WTC11 (cell line): ENCODE measurements at regions not wholly inside any gene's neighbourhood (a gene's known extent, or its start where the extent isn't known, plus 50 kb on each side); places are given as distances from the start of the nearest gene placed in this dataset.

Experiments used
- ATAC-seq: fragments of 200-7000 bp; cut with Tn5 transposase; 2 replicates; pipeline ENCODE4 v1.10.0; 2021; ENCODE audit warnings: mild to moderate bottlenecking, moderate library complexity
- CTCF ChIA-PET: fragments of 300-600 bp; sonication (Branson Sonifier 250); formaldehyde crosslinking; loops from one replicate; lab custom pipeline; 2021; ENCODE audit warnings: antibody characterized with exemption; lab: Charles Lee
- POLR2A ChIA-PET: fragments of 350-600 bp; sonication (Branson Sonifier 250); formaldehyde crosslinking; loops from one replicate; lab custom pipeline; 2021; ENCODE audit warnings: antibody characterized with exemption; lab: Charles Lee
- DNase-seq: peaks from one replicate; pipeline ENCODE4 v3.0.0; 2021; ENCODE audit warnings: low spot score
- H3K27ac Mint-ChIP-seq: 2 replicates; pipeline ENCODE4 v1.8.0; 2021; ENCODE audit warnings: mixed read lengths
- H3K27me3 Mint-ChIP-seq: 2 replicates; pipeline ENCODE4 v1.8.0; 2021; ENCODE audit warnings: low read depth, mild to moderate bottlenecking, moderate library complexity, mixed read lengths
- H3K36me3 Mint-ChIP-seq: 2 replicates; pipeline ENCODE4 v1.8.0; 2021; ENCODE audit warnings: mixed read lengths
- H3K4me1 Mint-ChIP-seq: 2 replicates; pipeline ENCODE4 v1.8.0; 2022; ENCODE audit warnings: mixed read lengths
- H3K4me3 Mint-ChIP-seq: 2 replicates; pipeline ENCODE4 v1.8.0; 2021; ENCODE audit warnings: mild to moderate bottlenecking, moderate library complexity, mixed read lengths
- H3K9me3 Mint-ChIP-seq: 2 replicates; pipeline ENCODE4 v1.8.0; 2021; ENCODE audit warnings: mixed read lengths
- CREM ChIP-seq: sonication (generic); formaldehyde crosslinking; IDR thresholded peaks from 2 replicates; pipeline ENCODE4 v1.8.1; 2022; ENCODE audit warnings: mild to moderate bottlenecking, missing genetic modification reagents, moderate library complexity
- EMX1 ChIP-seq: fragments of 250-450 bp; sonication (Bioruptor Pico); IDR thresholded peaks from 2 replicates; pipeline ENCODE4 v1.8.0; 2021; ENCODE audit warnings: mild to moderate bottlenecking
- FOXK1 ChIP-seq: sonication (generic); formaldehyde crosslinking; IDR thresholded peaks from 2 replicates; pipeline ENCODE4 v1.8.0; 2022; ENCODE audit warnings: mild to moderate bottlenecking, moderate library complexity, missing genetic modification reagents
- FOXP1 ChIP-seq: sonication (generic); formaldehyde crosslinking; IDR thresholded peaks from 2 replicates; pipeline ENCODE4 v1.8.0; 2022; ENCODE audit warnings: missing genetic modification reagents, mild to moderate bottlenecking, moderate library complexity, borderline replicate concordance
- GRHL2 ChIP-seq: fragments of 250-450 bp; sonication (Bioruptor Pico); IDR thresholded peaks from 2 replicates; pipeline ENCODE4 v1.8.0; 2022; ENCODE audit warnings: mild to moderate bottlenecking, moderate library complexity; ENCODE audit not compliant: insufficient replicate concordance, severe bottlenecking
- GTF2I ChIP-seq: fragments of 250-450 bp; sonication (Bioruptor Pico); conservative IDR thresholded peaks from 2 replicates; pipeline ENCODE4 v1.4.0; 2021; ENCODE audit warnings: mild to moderate bottlenecking
- MYBL2 ChIP-seq: sonication (generic); formaldehyde crosslinking; IDR thresholded peaks from 2 replicates; pipeline ENCODE4 v1.8.1; 2023; ENCODE audit warnings: mild to moderate bottlenecking, moderate library complexity, missing genetic modification reagents
- NR1H2 ChIP-seq: sonication (generic); formaldehyde crosslinking; IDR thresholded peaks from 2 replicates; pipeline ENCODE4 v1.9.0; 2021; ENCODE audit warnings: mild to moderate bottlenecking, moderate library complexity, missing genetic modification reagents
- NR2C2 ChIP-seq: sonication (generic); formaldehyde crosslinking; IDR thresholded peaks from 2 replicates; pipeline ENCODE4 v1.8.0; 2022; ENCODE audit warnings: mild to moderate bottlenecking, missing genetic modification reagents
- OVOL2 ChIP-seq: fragments of 250-450 bp; sonication (Bioruptor Pico); IDR thresholded peaks from 2 replicates; pipeline ENCODE4 v1.9.0; 2021; ENCODE audit warnings: mild to moderate bottlenecking, borderline replicate concordance
- RELA ChIP-seq: sonication (generic); formaldehyde crosslinking; IDR thresholded peaks from 2 replicates; pipeline ENCODE4 v1.8.1; 2022; ENCODE audit warnings: missing genetic modification reagents, mild to moderate bottlenecking, borderline replicate concordance
- SP1 ChIP-seq: sonication (generic); formaldehyde crosslinking; conservative IDR thresholded peaks from 2 replicates; pipeline ENCODE4 v1.8.1; 2022; ENCODE audit warnings: missing genetic modification reagents
- TEAD1 ChIP-seq: sonication (generic); formaldehyde crosslinking; IDR thresholded peaks from 2 replicates; pipeline ENCODE4 v1.8.0; 2022; ENCODE audit warnings: mild to moderate bottlenecking, missing genetic modification reagents
- ZNF423 ChIP-seq: fragments of 250-450 bp; sonication (Bioruptor Pico); IDR thresholded peaks from 2 replicates; pipeline ENCODE4 v2.1.2; 2022; ENCODE audit warnings: mild to moderate bottlenecking, moderate library complexity
- TF ChIP-seq, protein P1 (sequence below): sonication (generic); formaldehyde crosslinking; IDR thresholded peaks from 2 replicates; pipeline ENCODE4 v1.8.0; 2022; ENCODE audit warnings: missing genetic modification reagents
- TF ChIP-seq, protein P2 (sequence below): sonication (generic); formaldehyde crosslinking; IDR thresholded peaks from 2 replicates; pipeline ENCODE4 v1.8.1; 2022; ENCODE audit warnings: mild to moderate bottlenecking, moderate library complexity, missing genetic modification reagents
- TF ChIP-seq, protein P3 (sequence below): sonication (generic); formaldehyde crosslinking; IDR thresholded peaks from 2 replicates; pipeline ENCODE4 v1.8.1; 2023; ENCODE audit warnings: mild to moderate bottlenecking, moderate library complexity, missing genetic modification reagents
- TF ChIP-seq, protein P4 (sequence below): sonication (generic); formaldehyde crosslinking; IDR thresholded peaks from 2 replicates; pipeline ENCODE4 v1.8.1; 2022; ENCODE audit warnings: mild to moderate bottlenecking, missing genetic modification reagents, moderate library complexity, borderline replicate concordance
- TF ChIP-seq, protein P5 (sequence below): sonication (generic); formaldehyde crosslinking; IDR thresholded peaks from 2 replicates; pipeline ENCODE4 v1.8.1; 2023; ENCODE audit warnings: mild to moderate bottlenecking, missing genetic modification reagents, moderate library complexity
- TF ChIP-seq, protein P6 (sequence below): sonication (generic); formaldehyde crosslinking; IDR thresholded peaks from 2 replicates; pipeline ENCODE4 v1.8.0; 2023; ENCODE audit warnings: missing genetic modification reagents

DNA sequence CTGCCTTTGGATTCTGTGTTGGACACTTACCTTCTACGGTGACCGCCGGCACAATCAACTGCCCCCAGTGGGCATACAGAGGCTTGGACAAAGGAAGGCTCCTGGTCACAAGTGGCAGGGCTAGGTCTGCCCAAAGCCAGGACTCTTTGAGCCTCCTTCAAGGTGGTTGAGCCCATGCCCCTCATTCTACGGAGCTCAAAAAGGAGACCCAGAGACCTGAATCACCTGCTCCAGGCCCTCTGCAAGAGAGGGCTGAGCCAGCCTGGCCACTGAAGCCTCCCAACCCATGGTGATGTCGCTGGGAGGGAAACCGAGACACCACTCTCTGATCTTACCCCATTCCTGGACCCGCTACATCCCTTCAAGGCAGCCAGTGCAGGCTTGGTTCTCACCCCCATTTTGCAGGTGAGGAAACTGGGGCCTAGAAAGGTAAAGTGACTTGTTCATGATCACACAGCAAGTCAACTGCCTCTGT is 87.9 kb downstream of the INHBB start:
- CTCF ChIA-PET: interaction anchor here (1.0 to 1.6 kb wide), 3 partner anchors 32 to 89 kb away, joined by 3 to 8 read pairs (median 7); no protein-coding TSS in a partner anchor
- Mint-ChIP-seq H3K27ac (no peak overlapping the region), H3K36me3 (no peaks in the 10 kb centered on the region), H3K9me3 (no peaks in the 10 kb centered on the region), H3K4me3 (no peak overlapping the region), H3K4me1 (peaks cover 44% of the 10 kb centered on the region), H3K27me3 (peaks cover 51% of the 10 kb centered on the region)
- no peak for ATAC-seq
- no peak for DNase-seq
- no peak for TF ChIP-seq MYBL2 (CRISPR knock-in tag)
- TF ChIP-seq SP1 (CRISPR knock-in tag): no peak
- TF ChIP-seq OVOL2 (CRISPR knock-in tag): no peak
- TF ChIP-seq RELA (CRISPR knock-in tag): no peak
- TF ChIP-seq GRHL2 (CRISPR knock-in tag): no peak
- POLR2A ChIA-PET: no interaction called here

DNA sequence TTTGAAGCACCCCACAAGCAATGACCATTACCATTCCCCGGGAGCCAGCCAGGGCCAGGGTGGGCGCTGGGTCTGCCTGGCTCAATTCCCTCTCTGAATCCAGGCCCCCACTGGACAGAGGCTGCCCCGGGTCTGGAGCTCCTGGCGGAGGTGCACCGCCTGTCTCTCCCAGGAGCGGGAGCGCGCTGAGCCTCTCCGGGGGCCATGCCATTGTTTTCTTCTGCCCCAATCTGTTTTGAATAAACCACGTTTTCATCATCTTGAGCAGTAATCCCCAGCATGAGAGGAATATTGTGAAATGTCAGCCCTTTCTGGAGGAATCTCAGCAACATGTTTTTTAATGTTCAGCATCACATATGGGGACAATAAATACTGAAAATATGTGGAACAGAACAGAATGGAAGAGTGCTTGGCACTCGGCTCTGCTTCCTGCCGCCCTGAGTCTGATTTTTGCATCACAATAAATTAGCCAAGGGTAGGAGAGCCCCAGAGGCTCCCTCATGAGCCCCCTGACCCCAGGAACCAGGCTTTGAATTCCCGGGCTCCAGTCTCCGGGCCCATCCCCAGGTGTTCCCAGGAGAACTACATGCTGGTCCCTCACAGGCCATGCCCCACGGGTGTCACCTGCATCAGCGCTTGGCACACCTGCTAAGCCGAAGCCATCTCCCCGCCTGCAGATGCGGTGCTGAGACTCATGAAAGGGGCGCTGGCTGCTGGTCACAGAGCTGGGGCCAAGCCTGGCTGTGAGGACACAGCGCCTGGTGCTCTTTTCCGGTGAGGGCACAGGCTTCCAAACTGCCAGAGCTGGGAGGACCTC is 88.8 kb downstream of the INHBB start:
- no peaks in the 10 kb centered on the region for H3K9me3 Mint-ChIP-seq
- TF ChIP-seq ZNF423 (CRISPR knock-in tag): no peak
- TF ChIP-seq NR1H2 (CRISPR knock-in tag): no peak
- TF ChIP-seq, protein P1, sequence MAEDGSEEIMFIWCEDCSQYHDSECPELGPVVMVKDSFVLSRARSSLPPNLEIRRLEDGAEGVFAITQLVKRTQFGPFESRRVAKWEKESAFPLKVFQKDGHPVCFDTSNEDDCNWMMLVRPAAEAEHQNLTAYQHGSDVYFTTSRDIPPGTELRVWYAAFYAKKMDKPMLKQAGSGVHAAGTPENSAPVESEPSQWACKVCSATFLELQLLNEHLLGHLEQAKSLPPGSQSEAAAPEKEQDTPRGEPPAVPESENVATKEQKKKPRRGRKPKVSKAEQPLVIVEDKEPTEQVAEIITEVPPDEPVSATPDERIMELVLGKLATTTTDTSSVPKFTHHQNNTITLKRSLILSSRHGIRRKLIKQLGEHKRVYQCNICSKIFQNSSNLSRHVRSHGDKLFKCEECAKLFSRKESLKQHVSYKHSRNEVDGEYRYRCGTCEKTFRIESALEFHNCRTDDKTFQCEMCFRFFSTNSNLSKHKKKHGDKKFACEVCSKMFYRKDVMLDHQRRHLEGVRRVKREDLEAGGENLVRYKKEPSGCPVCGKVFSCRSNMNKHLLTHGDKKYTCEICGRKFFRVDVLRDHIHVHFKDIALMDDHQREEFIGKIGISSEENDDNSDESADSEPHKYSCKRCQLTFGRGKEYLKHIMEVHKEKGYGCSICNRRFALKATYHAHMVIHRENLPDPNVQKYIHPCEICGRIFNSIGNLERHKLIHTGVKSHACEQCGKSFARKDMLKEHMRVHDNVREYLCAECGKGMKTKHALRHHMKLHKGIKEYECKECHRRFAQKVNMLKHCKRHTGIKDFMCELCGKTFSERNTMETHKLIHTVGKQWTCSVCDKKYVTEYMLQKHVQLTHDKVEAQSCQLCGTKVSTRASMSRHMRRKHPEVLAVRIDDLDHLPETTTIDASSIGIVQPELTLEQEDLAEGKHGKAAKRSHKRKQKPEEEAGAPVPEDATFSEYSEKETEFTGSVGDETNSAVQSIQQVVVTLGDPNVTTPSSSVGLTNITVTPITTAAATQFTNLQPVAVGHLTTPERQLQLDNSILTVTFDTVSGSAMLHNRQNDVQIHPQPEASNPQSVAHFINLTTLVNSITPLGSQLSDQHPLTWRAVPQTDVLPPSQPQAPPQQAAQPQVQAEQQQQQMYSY (CRISPR knock-in tag): peak; percentile 54; the same call in 1 of the 2 replicates
- TF ChIP-seq, protein P2, sequence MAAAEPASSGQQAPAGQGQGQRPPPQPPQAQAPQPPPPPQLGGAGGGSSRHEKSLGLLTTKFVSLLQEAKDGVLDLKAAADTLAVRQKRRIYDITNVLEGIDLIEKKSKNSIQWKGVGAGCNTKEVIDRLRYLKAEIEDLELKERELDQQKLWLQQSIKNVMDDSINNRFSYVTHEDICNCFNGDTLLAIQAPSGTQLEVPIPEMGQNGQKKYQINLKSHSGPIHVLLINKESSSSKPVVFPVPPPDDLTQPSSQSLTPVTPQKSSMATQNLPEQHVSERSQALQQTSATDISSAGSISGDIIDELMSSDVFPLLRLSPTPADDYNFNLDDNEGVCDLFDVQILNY: 0 out of 2 replicates have a peak, but pooled peaks have one; percentile 31
- POLR2A ChIA-PET: no interaction called here
- CTCF ChIA-PET: interaction anchor here (1.0 to 3.9 kb wide), 6 partner anchors 31 to 118 kb away, joined by 3 to 30 read pairs (median 13); no protein-coding TSS in a partner anchor
- no peaks in the 10 kb centered on the region for H3K36me3 Mint-ChIP-seq
- ATAC-seq (peak; percentile 17), DNase-seq (no peak)
- H3K4me1 Mint-ChIP-seq: peaks cover 38% of the 10 kb centered on the region
- H3K4me3 Mint-ChIP-seq: 0 out of 2 replicates have a peak overlapping the region, but pooled peaks have one; percentile 18
- peaks cover 57% of the 10 kb centered on the region for H3K27me3 Mint-ChIP-seq
- no peak overlapping the region for H3K27ac Mint-ChIP-seq

DNA sequence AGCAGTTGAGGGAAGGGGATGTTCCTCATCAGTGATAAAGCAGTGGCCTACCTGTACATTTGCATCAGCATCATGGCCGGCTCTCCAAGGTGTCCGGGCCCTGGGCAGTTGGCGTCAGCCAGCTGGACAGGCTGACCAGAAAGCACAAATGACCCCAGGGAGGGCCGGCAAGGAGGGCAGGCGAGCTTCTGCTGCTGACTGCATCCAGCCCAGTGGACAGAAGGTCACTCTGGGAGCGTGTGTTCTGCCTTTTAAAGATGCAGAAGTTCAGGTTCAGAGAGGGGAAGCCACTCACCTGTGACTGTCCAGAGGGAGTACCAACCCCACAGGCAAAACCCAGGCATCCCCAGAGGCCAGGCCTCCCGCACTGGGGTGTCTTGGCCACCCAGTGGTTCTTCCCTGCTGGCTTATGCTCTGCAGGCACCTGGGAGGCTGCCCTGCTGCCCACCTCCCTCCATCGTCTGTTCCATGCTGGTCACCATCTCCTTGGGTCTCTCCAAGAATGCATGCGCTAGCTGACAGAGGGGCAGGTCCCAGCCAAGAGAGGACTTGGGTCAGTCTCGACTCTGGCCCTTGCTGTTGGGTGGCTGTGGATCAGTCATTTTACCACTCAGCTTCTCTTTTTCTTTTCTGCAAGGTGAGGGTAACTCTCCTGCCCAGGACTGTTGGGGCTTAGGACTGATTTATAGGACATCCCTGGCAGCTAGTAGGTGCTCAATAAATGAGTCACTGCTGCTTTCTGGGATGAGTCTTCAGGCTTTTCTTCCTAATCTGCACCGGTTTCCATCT is 89.9 kb downstream of the INHBB start:
- no peak for DNase-seq
- Mint-ChIP-seq H3K4me1 (peaks cover 27% of the 10 kb centered on the region), H3K36me3 (no peaks in the 10 kb centered on the region), H3K9me3 (no peaks in the 10 kb centered on the region), H3K27ac (no peak overlapping the region), H3K27me3 (peaks cover 67% of the 10 kb centered on the region), H3K4me3 (no peak overlapping the region)
- CTCF ChIA-PET: interaction anchor here (0.5 to 3.9 kb wide), 9 partner anchors 30 to 125 kb away, joined by 3 to 30 read pairs (median 7); no protein-coding TSS in a partner anchor
- POLR2A ChIA-PET: interaction anchor here (1.0 kb wide), 1 partner anchor 92 kb away, joined by 3 read pairs; no protein-coding TSS in a partner anchor
- no peak for ATAC-seq
- TF ChIP-seq TEAD1 (CRISPR knock-in tag): no peak
- TF ChIP-seq, protein P3, sequence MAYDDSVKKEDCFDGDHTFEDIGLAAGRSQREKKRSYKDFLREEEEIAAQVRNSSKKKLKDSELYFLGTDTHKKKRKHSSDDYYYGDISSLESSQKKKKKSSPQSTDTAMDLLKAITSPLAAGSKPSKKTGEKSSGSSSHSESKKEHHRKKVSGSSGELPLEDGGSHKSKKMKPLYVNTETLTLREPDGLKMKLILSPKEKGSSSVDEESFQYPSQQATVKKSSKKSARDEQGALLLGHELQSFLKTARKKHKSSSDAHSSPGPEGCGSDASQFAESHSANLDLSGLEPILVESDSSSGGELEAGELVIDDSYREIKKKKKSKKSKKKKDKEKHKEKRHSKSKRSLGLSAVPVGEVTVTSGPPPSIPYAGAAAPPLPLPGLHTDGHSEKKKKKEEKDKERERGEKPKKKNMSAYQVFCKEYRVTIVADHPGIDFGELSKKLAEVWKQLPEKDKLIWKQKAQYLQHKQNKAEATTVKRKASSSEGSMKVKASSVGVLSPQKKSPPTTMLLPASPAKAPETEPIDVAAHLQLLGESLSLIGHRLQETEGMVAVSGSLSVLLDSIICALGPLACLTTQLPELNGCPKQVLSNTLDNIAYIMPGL (CRISPR knock-in tag): no peak
- TF ChIP-seq, protein P4, sequence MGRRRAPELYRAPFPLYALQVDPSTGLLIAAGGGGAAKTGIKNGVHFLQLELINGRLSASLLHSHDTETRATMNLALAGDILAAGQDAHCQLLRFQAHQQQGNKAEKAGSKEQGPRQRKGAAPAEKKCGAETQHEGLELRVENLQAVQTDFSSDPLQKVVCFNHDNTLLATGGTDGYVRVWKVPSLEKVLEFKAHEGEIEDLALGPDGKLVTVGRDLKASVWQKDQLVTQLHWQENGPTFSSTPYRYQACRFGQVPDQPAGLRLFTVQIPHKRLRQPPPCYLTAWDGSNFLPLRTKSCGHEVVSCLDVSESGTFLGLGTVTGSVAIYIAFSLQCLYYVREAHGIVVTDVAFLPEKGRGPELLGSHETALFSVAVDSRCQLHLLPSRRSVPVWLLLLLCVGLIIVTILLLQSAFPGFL: no peak
- TF ChIP-seq, protein P5, sequence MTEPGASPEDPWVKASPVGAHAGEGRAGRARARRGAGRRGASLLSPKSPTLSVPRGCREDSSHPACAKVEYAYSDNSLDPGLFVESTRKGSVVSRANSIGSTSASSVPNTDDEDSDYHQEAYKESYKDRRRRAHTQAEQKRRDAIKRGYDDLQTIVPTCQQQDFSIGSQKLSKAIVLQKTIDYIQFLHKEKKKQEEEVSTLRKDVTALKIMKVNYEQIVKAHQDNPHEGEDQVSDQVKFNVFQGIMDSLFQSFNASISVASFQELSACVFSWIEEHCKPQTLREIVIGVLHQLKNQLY (CRISPR knock-in tag): no peak
- TF ChIP-seq, protein P6, sequence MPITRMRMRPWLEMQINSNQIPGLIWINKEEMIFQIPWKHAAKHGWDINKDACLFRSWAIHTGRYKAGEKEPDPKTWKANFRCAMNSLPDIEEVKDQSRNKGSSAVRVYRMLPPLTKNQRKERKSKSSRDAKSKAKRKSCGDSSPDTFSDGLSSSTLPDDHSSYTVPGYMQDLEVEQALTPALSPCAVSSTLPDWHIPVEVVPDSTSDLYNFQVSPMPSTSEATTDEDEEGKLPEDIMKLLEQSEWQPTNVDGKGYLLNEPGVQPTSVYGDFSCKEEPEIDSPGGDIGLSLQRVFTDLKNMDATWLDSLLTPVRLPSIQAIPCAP (CRISPR knock-in tag): no peak
- no peak for TF ChIP-seq FOXP1 (CRISPR knock-in tag)
- TF ChIP-seq CREM (CRISPR knock-in tag): no peak
- no peak for TF ChIP-seq EMX1 (CRISPR knock-in tag)
- TF ChIP-seq FOXK1 (CRISPR knock-in tag): no peak
- TF ChIP-seq GTF2I: no peak
- no peak for TF ChIP-seq NR2C2
